Uterus (tissue), 2 donors: ENCODE measurements at regions not wholly inside any gene's neighbourhood (a gene's known extent, or its start where the extent isn't known, plus 50 kb on each side); places are given as distances from the start of the nearest gene placed in this dataset.

ENCODE experiments used
- CTCF ChIP-seq, 4 experiments: fragments of 200-600 bp in 2 of 4; fragments of 450-650 bp in 2 of 4; sonication (generic) in 2 of 4; IDR thresholded peaks; one replicate each; pipeline ENCODE4 v1.5.1; 2016 to 2019; ENCODE audit warnings: antibody characterized with exemption in 4 of 4, mild to moderate bottlenecking in 2 of 4, moderate library complexity in 1 of 4
- POLR2A ChIP-seq, 2 donors: fragments of 450-650 bp; IDR thresholded peaks; one replicate each; pipeline ENCODE4 v1.6.1; 2016; ENCODE audit warnings: antibody characterized with exemption in 2 of 2, mild to moderate bottlenecking in 1 of 2, moderate library complexity in 1 of 2

DNA sequence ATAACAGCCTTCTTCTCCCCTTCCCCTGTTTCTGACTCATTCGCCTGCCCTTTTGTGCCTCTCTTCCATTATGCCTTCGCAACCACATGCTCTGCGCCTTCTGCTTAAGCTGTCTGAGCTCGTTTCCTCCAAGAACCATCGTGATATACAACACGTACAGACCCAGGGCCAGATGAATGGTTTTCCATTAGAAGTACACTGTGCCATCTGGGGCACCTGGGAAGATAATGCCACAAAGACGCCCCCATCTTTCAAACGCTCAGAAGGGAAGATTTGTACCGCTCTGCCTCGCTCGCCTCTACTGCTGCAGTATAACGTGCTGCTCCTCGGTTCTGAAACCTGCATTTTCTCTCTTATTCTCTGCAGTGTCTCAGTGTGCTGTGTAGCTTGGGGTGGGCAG, 470.9 kb upstream of the STXBP6 start:
- TF ChIP-seq CTCF (IDR thresholded peaks at IDR 0.05): no peak
- no peak for TF ChIP-seq POLR2A (IDR thresholded peaks at IDR 0.05)
